ENCODE measurements at regions not wholly inside any gene's neighbourhood (a gene's known extent, or its start where the extent isn't known, plus 50 kb on each side); places are given as distances from the start of the nearest gene placed in this dataset.
"Not testable (repeated sequence)": the region's sequence is repeated elsewhere in the genome, so short reads cannot be mapped to it uniquely, and the experiment has no call there.

DNA sequence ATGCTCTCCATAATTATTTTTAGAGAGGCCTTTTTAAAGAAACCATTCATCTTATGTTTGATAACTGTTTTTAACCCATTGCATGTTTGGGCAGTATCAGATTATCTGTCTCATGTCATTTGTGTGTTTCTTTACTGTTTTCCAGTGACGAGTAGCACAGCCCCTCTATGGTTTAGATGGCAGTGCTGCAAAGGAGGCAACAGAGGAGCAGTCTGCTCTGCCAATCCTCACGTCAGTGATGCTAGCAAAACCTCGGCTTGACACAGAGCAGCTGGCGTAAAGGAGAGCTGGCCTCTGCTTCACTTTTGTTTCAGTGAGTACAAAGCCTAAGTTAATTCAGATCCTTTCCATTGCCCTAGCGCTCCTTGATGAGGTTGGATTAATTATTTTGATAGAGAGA is 80.4 kb upstream of the GARIN1A start:
- H3K4me3 ChIP-seq: no peak overlapping the region
- DNase-seq (no peak), FAIRE-seq (no peak), ATAC-seq (no peak)
- TF ChIP-seq, protein P1, sequence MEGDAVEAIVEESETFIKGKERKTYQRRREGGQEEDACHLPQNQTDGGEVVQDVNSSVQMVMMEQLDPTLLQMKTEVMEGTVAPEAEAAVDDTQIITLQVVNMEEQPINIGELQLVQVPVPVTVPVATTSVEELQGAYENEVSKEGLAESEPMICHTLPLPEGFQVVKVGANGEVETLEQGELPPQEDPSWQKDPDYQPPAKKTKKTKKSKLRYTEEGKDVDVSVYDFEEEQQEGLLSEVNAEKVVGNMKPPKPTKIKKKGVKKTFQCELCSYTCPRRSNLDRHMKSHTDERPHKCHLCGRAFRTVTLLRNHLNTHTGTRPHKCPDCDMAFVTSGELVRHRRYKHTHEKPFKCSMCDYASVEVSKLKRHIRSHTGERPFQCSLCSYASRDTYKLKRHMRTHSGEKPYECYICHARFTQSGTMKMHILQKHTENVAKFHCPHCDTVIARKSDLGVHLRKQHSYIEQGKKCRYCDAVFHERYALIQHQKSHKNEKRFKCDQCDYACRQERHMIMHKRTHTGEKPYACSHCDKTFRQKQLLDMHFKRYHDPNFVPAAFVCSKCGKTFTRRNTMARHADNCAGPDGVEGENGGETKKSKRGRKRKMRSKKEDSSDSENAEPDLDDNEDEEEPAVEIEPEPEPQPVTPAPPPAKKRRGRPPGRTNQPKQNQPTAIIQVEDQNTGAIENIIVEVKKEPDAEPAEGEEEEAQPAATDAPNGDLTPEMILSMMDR (IDR thresholded peaks at IDR 0.05): no peak
- no peaks in the 10 kb centered on the region for H3K4me1 ChIP-seq
- no peaks in the 10 kb centered on the region for H3K27me3 ChIP-seq
- intact Hi-C loops (cut with DNase I): no loop called here
- WGBS, 2 donors: 94% methylated on average over 5 of the region's 5 CpGs
- H3K9me3 ChIP-seq: no peaks in the 10 kb centered on the region
- H3K36me3 ChIP-seq: peaks cover 0 to 8% (median 0%) of the 10 kb centered on the region in 3 donors
- H3K27ac ChIP-seq: no peak overlapping the region

DNA sequence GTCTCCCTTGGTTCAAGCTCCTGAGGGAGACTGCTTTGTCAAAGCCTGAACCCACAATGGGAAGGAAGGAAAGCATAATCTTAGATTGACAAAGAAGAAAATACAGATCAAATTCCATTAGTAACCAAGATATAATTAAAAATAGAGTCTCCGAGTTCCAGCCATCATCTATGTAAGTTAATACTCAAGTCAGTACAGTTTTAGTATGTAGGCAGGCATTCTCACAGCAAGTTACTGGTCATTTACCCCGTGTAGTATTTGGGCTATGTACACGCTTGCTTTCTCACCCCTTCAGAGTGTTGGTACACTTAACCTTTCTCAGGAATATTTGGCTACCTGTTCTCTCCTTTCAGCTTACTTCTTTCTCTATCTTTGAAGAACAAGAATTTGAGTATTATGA is 79.9 kb upstream of the GARIN1A start:
- H3K4me3 ChIP-seq; FAIRE-seq; H3K9me3 ChIP-seq; ATAC-seq; DNase-seq; H3K27ac ChIP-seq; H3K27me3 ChIP-seq; H3K4me1 ChIP-seq; intact Hi-C loops (cut with DNase I); H3K36me3 ChIP-seq: not testable (repeated sequence)
- 96% methylated on average over 2 of the region's 3 CpGs; no CpG with 5 or more reads in 1 of the 2 donors for WGBS, 2 donors

- H3K9me3 ChIP-seq; ATAC-seq; H3K27me3 ChIP-seq; FAIRE-seq; DNase-seq; H3K4me3 ChIP-seq; H3K27ac ChIP-seq; H3K36me3 ChIP-seq; intact Hi-C loops (cut with DNase I); H3K4me1 ChIP-seq: not testable (repeated sequence)
- WGBS, 2 donors: 74 to 76% methylated on average over 6 of the region's 6 CpGs
Observed at GRCh38 chr7:128594061-128594460, 78.0 kb upstream of the GARIN1A start.

GRCh38 chr7:128596336-128597128 is 75.6 kb upstream of the GARIN1A start:
- H3K36me3 ChIP-seq; H3K27ac ChIP-seq; DNase-seq; ATAC-seq; H3K4me1 ChIP-seq; H3K27me3 ChIP-seq; intact Hi-C loops (cut with DNase I); H3K4me3 ChIP-seq; H3K9me3 ChIP-seq; FAIRE-seq: not testable (repeated sequence)
- 88 to 89% methylated on average over 8 of the region's 8 CpGs for WGBS, 2 donors

GRCh38 chr7:128598946-128599345 is 73.1 kb upstream of the GARIN1A start:
- H3K4me3 ChIP-seq; ATAC-seq; intact Hi-C loops (cut with DNase I); H3K9me3 ChIP-seq; DNase-seq; H3K36me3 ChIP-seq; H3K27me3 ChIP-seq; FAIRE-seq; H3K27ac ChIP-seq; H3K4me1 ChIP-seq: not testable (repeated sequence)
- 78 to 91% methylated on average over 5 of the region's 5 CpGs for WGBS, 2 donors

DNA sequence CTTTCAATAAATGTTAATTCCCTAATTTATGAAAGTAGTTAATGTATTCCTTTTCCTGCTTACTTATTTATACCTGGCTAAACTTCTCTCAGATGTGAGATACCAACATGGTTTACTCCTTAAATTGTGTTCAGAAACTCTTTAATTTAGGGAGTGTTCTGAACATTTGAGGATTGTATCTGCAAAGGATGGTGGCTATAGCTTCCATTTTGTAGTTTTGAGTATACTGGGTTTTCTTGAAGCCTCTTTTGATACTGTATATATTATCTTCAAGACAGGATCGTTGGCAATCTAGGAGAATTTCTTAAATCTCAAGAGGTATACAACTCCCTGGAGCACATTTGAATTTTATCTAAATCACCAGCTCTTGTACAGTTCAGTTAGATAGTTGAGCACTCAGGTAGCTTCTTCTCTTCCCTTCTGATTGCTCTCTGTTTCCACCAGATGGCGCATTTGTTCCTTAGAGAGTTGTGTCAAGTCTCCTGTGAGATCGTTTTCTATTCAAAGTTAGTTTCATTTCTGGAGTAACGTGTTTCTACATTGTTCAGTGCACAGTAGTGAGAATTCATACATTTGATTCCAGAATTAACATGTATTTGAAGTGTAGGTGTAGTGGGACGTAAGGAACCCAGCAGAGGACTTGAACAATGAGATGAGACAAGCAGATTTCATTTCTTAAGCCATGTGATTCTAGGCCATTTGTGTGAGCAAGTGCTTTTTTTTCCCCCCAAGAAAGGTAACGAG is 63.2 kb upstream of the GARIN1A start:
- H3K4me1 ChIP-seq; H3K27ac ChIP-seq; H3K9me3 ChIP-seq; H3K36me3 ChIP-seq; intact Hi-C loops (cut with DNase I); H3K27me3 ChIP-seq; H3K4me3 ChIP-seq: not testable (repeated sequence)
- WGBS, 2 donors: 11 to 16% methylated on average over 6 of the region's 6 CpGs
- DNase-seq (peak in 2 of 6 donors; percentile 7 to 28), ATAC-seq (peak; percentile 73 to 93 (median 91)), FAIRE-seq (peak; percentile 90)
- TF ChIP-seq, protein P1 (IDR thresholded peaks at IDR 0.05): peak in 3 of 4 donors; percentile 17 to 45 (median 26)

- not testable (repeated sequence) for H3K4me1 ChIP-seq, H3K9me3 ChIP-seq, H3K27me3 ChIP-seq, DNase-seq, FAIRE-seq, ATAC-seq, H3K4me3 ChIP-seq, H3K27ac ChIP-seq
- intact Hi-C loops (cut with DNase I): loop anchor here in 2 of 3 donors (5.0 to 10.0 kb wide), 2 partner anchors 261 to 269 kb away; no protein-coding TSS in a partner anchor
- H3K36me3 ChIP-seq: peaks cover 0 to 10% (median 0%) of the 10 kb centered on the region in 3 donors
- WGBS, 2 donors: 93 to 97% methylated on average over 3 of the region's 3 CpGs
Observed at GRCh38 chr7:128613366-128613765, 58.7 kb upstream of the GARIN1A start.

GRCh38 chr7:128614812-128615211 is 57.3 kb upstream of the GARIN1A start:
- not testable (repeated sequence) for FAIRE-seq, DNase-seq, H3K9me3 ChIP-seq, ATAC-seq, H3K27ac ChIP-seq, H3K4me3 ChIP-seq, H3K27me3 ChIP-seq, H3K4me1 ChIP-seq
- intact Hi-C loops (cut with DNase I): loop anchor here in 2 of 3 donors (5.0 to 10.0 kb wide), 2 partner anchors 260 to 267 kb away; no protein-coding TSS in a partner anchor
- 84 to 98% methylated on average over 2 of the region's 2 CpGs for WGBS, 2 donors
- H3K36me3 ChIP-seq: peaks cover 0 to 18% (median 2%) of the 10 kb centered on the region in 3 donors

GRCh38 chr7:128616799-128617198 is 55.3 kb upstream of the GARIN1A start:
- FAIRE-seq, H3K27ac ChIP-seq, ATAC-seq, H3K4me1 ChIP-seq, H3K27me3 ChIP-seq, H3K4me3 ChIP-seq, DNase-seq, H3K9me3 ChIP-seq: not testable (repeated sequence)
- H3K36me3 ChIP-seq: peaks cover 0 to 24% (median 2%) of the 10 kb centered on the region in 3 donors
- 91 to 96% methylated on average over 4 of the region's 4 CpGs for WGBS, 2 donors
- intact Hi-C loops (cut with DNase I): loop anchor here in 1 of 3 donors (10.0 kb wide), 1 partner anchor 258 kb away; no protein-coding TSS in a partner anchor
